SK-N-SH (cell line): ENCODE measurements at regions not wholly inside any gene's neighbourhood (a gene's known extent, or its start where the extent isn't known, plus 50 kb on each side); places are given as distances from the start of the nearest gene placed in this dataset.

Source experiments
- CHD2 ChIP-seq: fragments of 150-350 bp; IDR thresholded peaks from 2 replicates; pipeline ENCODE4 v1.6.1; 2018; ENCODE audit warnings: low read length; ENCODE audit not compliant: partially characterized antibody
- CTCF ChIP-seq: fragments of 200-600 bp; sonication (generic); IDR thresholded peaks from 2 replicates; pipeline ENCODE4 v1.6.1; 2017; ENCODE audit warnings: antibody characterized with exemption, mild to moderate bottlenecking, moderate library complexity
- ELF1 ChIP-seq: IDR thresholded peaks from 2 replicates; pipeline ENCODE4 v1.4.0; 2012
- EZH2phosphoT487 ChIP-seq: fragments of 200-600 bp; sonication (generic); IDR thresholded peaks from 2 replicates; pipeline ENCODE4 v1.6.1; 2017; ENCODE audit warnings: low read depth, mixed run types, mild to moderate bottlenecking, antibody characterized with exemption, moderate library complexity, borderline replicate concordance
- GATA2 ChIP-seq: sonication (generic); formaldehyde crosslinking; IDR thresholded peaks from 2 replicates; pipeline ENCODE4 v1.5.0; 2020; ENCODE audit warnings: mild to moderate bottlenecking, missing genetic modification reagents
- MAX ChIP-seq: IDR thresholded peaks from 2 replicates; pipeline ENCODE4 v1.4.0; 2012; ENCODE audit warnings: low read depth
- MXI1 ChIP-seq: IDR thresholded peaks from 2 replicates; pipeline ENCODE4 v1.6.1; 2012; ENCODE audit warnings: mild to moderate bottlenecking, low read depth, low read length, improper control_type of control experiment
- POLR2AphosphoS5 ChIP-seq: IDR thresholded peaks from 2 replicates; pipeline ENCODE4 v1.6.1; 2012; ENCODE audit warnings: low read depth, low read length
- REST ChIP-seq: IDR thresholded peaks from 2 replicates; pipeline ENCODE4 v1.6.1; 2012; ENCODE audit warnings: mild to moderate bottlenecking, low read depth, low read length, moderate library complexity
- RFX5 ChIP-seq: IDR thresholded peaks from 2 replicates; pipeline ENCODE4 v1.6.1; 2012; ENCODE audit warnings: mild to moderate bottlenecking, improper control_type of control experiment, low read length
- TAF1 ChIP-seq: IDR thresholded peaks from 2 replicates; pipeline ENCODE4 v1.6.1; 2012; ENCODE audit warnings: low read depth, mild to moderate bottlenecking, low read length, moderate library complexity, borderline replicate concordance
- TCF12 ChIP-seq: IDR thresholded peaks from 2 replicates; pipeline ENCODE4 v1.4.0; 2012
- YY1 ChIP-seq: IDR thresholded peaks from 2 replicates; pipeline ENCODE4 v1.4.0; 2012; ENCODE audit warnings: low read depth, mild to moderate bottlenecking
- ZBTB33 ChIP-seq: IDR thresholded peaks from 2 replicates; pipeline ENCODE4 v1.4.0; 2012; ENCODE audit warnings: low read depth, borderline replicate concordance

GRCh38 chrX:117636826-117637225, 479.8 kb downstream of the KLHL13 start:
- TF ChIP-seq CTCF = no peak
- TF ChIP-seq TAF1 = no peak
- no peak for TF ChIP-seq MXI1
- no peak for TF ChIP-seq TCF12
- TF ChIP-seq MAX = no peak
- no peak for TF ChIP-seq POLR2AphosphoS5
- TF ChIP-seq ELF1 = no peak
- TF ChIP-seq REST = no peak
- no peak for TF ChIP-seq EZH2phosphoT487
- no peak for TF ChIP-seq CHD2
- TF ChIP-seq ZBTB33 = no peak
- no peak for TF ChIP-seq YY1
- TF ChIP-seq GATA2 (CRISPR knock-in tag) = no peak
- no peak for TF ChIP-seq RFX5
